B cell (primary cell): ENCODE measurements at regions not wholly inside any gene's neighbourhood (a gene's known extent, or its start where the extent isn't known, plus 50 kb on each side); places are given as distances from the start of the nearest gene placed in this dataset.

Experiments
- EZH2 ChIP-seq: IDR thresholded peaks from 2 replicates; pipeline ENCODE4 v1.6.1; 2012; ENCODE audit warnings: borderline replicate concordance, low read depth, mild to moderate bottlenecking, moderate library complexity, low read length; ENCODE audit not compliant: insufficient read depth, poor library complexity, severe bottlenecking
- TF ChIP-seq, protein P1 (sequence below): fragments of 200-600 bp; IDR thresholded peaks from one replicate; pipeline ENCODE4 v1.8.0; 2022; ENCODE audit warnings: antibody characterized with exemption, mild to moderate bottlenecking

DNA sequence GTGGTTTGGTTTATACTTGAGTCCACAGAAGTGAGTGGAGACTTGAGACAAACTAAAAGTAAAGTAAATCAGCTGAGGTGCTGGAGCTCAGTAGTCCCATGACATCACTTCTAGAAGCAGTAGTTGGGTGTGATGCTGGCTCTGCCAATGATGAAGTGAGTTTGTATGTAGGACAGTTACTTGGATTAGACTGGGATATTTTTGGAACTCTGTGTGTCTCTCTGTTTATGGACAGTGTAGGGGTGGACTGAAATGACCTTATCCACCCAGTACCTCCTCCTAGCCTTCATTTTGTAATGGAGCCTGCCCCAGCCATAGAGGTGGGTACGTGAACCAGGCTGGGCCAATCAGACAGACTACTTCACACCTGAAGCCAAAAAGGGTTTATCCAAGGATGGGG is 52.2 kb downstream of the POLR1D start:
- TF ChIP-seq, protein P1, sequence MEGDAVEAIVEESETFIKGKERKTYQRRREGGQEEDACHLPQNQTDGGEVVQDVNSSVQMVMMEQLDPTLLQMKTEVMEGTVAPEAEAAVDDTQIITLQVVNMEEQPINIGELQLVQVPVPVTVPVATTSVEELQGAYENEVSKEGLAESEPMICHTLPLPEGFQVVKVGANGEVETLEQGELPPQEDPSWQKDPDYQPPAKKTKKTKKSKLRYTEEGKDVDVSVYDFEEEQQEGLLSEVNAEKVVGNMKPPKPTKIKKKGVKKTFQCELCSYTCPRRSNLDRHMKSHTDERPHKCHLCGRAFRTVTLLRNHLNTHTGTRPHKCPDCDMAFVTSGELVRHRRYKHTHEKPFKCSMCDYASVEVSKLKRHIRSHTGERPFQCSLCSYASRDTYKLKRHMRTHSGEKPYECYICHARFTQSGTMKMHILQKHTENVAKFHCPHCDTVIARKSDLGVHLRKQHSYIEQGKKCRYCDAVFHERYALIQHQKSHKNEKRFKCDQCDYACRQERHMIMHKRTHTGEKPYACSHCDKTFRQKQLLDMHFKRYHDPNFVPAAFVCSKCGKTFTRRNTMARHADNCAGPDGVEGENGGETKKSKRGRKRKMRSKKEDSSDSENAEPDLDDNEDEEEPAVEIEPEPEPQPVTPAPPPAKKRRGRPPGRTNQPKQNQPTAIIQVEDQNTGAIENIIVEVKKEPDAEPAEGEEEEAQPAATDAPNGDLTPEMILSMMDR = no peak
- TF ChIP-seq EZH2 = no peak
